ENCODE measurements at regions not wholly inside any gene's neighbourhood (a gene's known extent, or its start where the extent isn't known, plus 50 kb on each side); places are given as distances from the start of the nearest gene placed in this dataset.

DNA sequence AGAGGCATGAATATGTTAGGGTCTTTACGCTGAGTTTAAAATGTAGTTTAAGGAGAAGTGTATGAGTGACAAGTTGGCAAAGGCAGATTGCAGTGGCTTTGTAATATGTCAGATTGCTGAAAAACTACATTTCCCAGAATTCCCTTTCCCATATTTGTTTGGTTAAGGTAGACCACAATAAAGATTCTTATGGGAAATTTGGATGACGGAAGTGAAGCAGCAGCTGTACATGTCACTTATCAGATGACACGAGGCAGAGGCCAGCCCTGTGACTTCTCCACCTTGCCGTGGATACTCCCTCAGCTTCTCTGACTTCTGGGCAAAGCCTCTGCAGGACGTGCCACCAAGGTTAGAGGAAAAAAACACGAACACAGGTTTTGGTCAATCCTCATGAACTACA is 229.7 kb upstream of the DKK2 start:
- Histone ChIP-seq H3K36me3 (no peaks in the 10 kb centered on the region), H3K9me3 (peaks cover 0 to 3% (median 0%) of the 10 kb centered on the region in 8 donors), H3K27ac (no peak overlapping the region), H3K27me3 (replicated peaks in 1 of 7) (no peaks in the 10 kb centered on the region), H3K4me3 (no peak overlapping the region), H3K4me1 (no peaks in the 10 kb centered on the region)
- DNase-seq = no peak
- TF ChIP-seq POLR2AphosphoS5 (IDR thresholded peaks at IDR 0.05) (no peak), POLR2A (IDR thresholded peaks at IDR 0.05) (no peak)
- TF ChIP-seq, protein P1, sequence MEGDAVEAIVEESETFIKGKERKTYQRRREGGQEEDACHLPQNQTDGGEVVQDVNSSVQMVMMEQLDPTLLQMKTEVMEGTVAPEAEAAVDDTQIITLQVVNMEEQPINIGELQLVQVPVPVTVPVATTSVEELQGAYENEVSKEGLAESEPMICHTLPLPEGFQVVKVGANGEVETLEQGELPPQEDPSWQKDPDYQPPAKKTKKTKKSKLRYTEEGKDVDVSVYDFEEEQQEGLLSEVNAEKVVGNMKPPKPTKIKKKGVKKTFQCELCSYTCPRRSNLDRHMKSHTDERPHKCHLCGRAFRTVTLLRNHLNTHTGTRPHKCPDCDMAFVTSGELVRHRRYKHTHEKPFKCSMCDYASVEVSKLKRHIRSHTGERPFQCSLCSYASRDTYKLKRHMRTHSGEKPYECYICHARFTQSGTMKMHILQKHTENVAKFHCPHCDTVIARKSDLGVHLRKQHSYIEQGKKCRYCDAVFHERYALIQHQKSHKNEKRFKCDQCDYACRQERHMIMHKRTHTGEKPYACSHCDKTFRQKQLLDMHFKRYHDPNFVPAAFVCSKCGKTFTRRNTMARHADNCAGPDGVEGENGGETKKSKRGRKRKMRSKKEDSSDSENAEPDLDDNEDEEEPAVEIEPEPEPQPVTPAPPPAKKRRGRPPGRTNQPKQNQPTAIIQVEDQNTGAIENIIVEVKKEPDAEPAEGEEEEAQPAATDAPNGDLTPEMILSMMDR (IDR thresholded peaks at IDR 0.05 in 8 of 11, conservative IDR thresholded peaks at IDR 0.05 in 3 of 11) = no peak
- intact Hi-C loops (cut with DNase I; ENCODE audit: low total_unique reads) = no loop called here
- WGBS, 5 donors = 67 to 87% (median 80%) methylated on average over 6 of the region's 6 CpGs

DNA sequence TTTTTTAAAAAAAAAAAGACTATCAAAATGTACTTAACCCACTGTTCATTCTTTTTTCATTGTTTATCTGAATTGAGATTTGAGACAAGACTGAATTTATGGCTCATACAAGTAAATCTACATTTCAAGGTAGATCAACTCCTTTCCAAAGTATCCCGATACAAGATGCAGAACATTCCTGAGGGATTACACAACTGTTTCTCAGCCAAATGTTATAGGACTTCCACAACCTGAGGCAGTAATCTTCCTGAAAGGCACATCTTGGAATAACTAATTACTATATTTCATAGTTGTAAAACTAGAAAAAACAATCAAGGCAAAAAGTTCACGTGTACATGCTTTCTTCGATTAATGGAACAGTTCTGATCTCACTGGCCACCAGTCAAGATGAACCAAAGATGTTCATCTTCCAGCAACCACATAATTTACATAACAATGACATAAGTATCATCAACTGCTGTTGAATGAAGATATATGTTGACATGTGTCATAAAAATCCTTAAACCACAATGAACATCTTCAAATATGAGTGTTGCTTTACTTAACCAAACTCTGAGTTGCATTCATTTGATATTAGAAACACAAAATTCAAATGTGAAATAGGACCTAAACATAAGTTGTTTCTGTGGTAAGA is 225.2 kb upstream of the DKK2 start:
- no peaks in the 10 kb centered on the region for H3K36me3 ChIP-seq
- no peak overlapping the region for H3K27ac ChIP-seq
- H3K27me3 ChIP-seq (replicated peaks in 1 of 7) = no peaks in the 10 kb centered on the region
- no peak overlapping the region for H3K4me3 ChIP-seq
- WGBS, 5 donors = 80 to 88% (median 85%) methylated on average over 3 of the region's 3 CpGs
- TF ChIP-seq, protein P1 (IDR thresholded peaks at IDR 0.05 in 8 of 11, conservative IDR thresholded peaks at IDR 0.05 in 3 of 11) = no peak
- TF ChIP-seq POLR2A (IDR thresholded peaks at IDR 0.05) (no peak), POLR2AphosphoS5 (IDR thresholded peaks at IDR 0.05) (no peak)
- intact Hi-C loops (cut with DNase I; ENCODE audit: low total_unique reads) = no loop called here
- H3K4me1 ChIP-seq = no peaks in the 10 kb centered on the region
- no peaks in the 10 kb centered on the region for H3K9me3 ChIP-seq
- DNase-seq = no peak

DNA sequence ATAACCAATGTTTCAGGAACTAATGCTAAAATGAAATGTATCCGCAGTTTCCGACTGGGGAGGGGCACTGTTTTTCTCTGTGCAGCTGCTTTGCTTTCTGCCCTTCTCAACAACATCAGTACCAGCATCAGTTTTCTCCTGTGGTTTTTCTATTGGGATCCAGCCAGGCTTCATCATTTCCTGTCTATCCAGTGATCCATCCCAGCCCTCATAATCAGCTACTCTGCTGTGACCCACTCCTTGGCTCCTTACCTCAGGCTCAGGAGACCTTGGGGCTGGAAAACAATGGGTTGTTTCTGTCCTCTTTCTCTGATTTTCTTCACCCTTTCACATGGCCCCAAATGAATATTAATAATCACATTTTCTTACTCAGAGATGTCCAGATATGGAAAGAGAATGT is 222.2 kb upstream of the DKK2 start:
- intact Hi-C loops (cut with DNase I; ENCODE audit: low total_unique reads) = no loop called here
- Histone ChIP-seq H3K4me1 (no peaks in the 10 kb centered on the region), H3K27me3 (replicated peaks in 1 of 7) (no peaks in the 10 kb centered on the region), H3K36me3 (no peaks in the 10 kb centered on the region), H3K27ac (no peak overlapping the region), H3K4me3 (no peak overlapping the region), H3K9me3 (no peaks in the 10 kb centered on the region)
- 89 to 93% (median 92%) methylated on average over 2 of the region's 2 CpGs for WGBS, 5 donors
- TF ChIP-seq, protein P1 (IDR thresholded peaks at IDR 0.05 in 8 of 11, conservative IDR thresholded peaks at IDR 0.05 in 3 of 11) = no peak
- TF ChIP-seq POLR2AphosphoS5 (IDR thresholded peaks at IDR 0.05) = no peak
- no peak for TF ChIP-seq POLR2A (IDR thresholded peaks at IDR 0.05)
- DNase-seq = no peak

DNA sequence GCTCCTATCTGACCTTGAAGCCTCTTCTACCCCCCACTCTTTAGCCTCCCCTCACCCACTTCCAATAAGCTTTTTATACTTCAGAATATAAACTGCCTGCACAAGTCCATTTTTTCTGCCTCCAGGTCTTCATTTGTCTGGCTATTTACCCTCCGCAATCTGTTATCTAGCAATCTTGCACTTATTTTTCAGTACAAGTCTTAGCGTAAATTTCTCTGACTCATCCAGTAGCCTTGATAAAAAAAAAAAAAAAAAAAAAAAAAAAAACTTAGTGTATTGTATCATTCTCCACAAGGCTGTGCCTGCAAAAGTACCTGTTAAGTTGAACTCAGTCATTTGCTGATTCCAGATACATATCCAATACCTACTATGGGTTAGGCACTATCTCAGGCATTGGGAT is 219.5 kb upstream of the DKK2 start:
- no peak for DNase-seq
- WGBS, 5 donors = 88 to 95% (median 90%) methylated on average over 2 of the region's 2 CpGs

More for the DNA sequence above, 219.5 kb upstream of the DKK2 start:
- Histone ChIP-seq H3K27ac (no peak overlapping the region), H3K36me3 (no peaks in the 10 kb centered on the region), H3K27me3 (replicated peaks in 1 of 7) (no peaks in the 10 kb centered on the region), H3K4me3 (no peak overlapping the region), H3K9me3 (no peaks in the 10 kb centered on the region), H3K4me1 (no peaks in the 10 kb centered on the region)
- intact Hi-C loops (cut with DNase I; ENCODE audit: low total_unique reads) = no loop called here
- TF ChIP-seq POLR2A (IDR thresholded peaks at IDR 0.05) (no peak), POLR2AphosphoS5 (IDR thresholded peaks at IDR 0.05) (no peak)
- TF ChIP-seq, protein P1 (IDR thresholded peaks at IDR 0.05 in 8 of 11, conservative IDR thresholded peaks at IDR 0.05 in 3 of 11) = no peak
